GM19238 (cell line): ENCODE measurements at regions not wholly inside any gene's neighbourhood (a gene's known extent, or its start where the extent isn't known, plus 50 kb on each side); places are given as distances from the start of the nearest gene placed in this dataset.

ENCODE experiments used
- DNase-seq: peaks from one replicate; pipeline ENCODE4 v3.0.0; 2011; ENCODE audit warnings: low spot score; ENCODE audit not compliant: insufficient read length

DNA sequence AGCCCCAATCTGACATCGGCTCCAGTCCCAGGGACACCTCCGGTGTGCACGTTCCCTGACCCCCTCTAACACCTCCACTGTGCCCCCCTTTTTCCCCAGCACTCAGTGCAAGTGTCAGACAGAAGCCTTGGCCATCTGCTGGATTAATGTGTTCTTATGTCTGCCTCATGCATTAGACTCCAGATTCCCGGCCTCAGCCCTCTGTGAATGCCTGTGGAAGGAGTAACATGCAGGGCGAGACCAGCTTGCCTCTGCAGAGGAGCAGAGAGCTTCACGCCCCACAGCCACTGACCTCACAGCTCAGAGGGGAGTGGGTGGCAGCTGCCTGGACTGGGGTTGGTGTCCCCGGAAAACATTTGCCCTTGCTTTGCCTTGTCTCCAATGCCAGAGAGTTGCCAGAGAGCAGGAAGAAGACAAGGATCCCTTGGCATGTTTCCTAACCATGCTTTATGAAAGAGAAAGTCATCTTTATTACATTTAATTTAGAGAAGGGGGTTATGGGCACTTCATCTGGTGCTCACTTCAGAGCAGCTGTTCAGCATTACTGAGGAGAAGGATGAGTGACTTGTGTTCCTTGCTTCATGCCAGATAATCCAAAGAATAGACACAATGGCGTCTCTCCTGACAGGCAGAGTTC lies 91.6 kb upstream of the CXCL12 start:
- DNase-seq = no peak

DNA sequence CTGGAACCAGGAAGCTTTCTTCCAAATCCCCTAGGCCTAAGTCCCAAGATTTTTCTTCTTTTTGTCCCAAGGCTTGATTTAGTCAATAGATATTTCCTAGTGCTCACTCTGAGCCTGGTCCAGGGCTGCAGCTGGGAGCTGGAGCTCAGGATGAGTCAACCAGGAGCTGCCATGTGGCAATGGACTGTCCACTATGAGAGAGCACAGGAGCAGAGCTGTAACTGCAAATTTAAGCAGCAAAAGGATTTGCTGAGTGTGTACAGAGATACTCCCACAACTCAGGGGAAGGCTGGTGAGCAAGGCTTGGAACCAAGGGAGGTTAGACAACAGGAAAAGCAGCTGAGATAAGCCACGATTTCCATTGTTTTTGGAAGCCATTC lies 92.1 kb upstream of the CXCL12 start:
- DNase-seq = no peak

- no peak for DNase-seq
Observed at GRCh38 chr10:44478040-44478439, 93.1 kb upstream of the CXCL12 start.

DNA sequence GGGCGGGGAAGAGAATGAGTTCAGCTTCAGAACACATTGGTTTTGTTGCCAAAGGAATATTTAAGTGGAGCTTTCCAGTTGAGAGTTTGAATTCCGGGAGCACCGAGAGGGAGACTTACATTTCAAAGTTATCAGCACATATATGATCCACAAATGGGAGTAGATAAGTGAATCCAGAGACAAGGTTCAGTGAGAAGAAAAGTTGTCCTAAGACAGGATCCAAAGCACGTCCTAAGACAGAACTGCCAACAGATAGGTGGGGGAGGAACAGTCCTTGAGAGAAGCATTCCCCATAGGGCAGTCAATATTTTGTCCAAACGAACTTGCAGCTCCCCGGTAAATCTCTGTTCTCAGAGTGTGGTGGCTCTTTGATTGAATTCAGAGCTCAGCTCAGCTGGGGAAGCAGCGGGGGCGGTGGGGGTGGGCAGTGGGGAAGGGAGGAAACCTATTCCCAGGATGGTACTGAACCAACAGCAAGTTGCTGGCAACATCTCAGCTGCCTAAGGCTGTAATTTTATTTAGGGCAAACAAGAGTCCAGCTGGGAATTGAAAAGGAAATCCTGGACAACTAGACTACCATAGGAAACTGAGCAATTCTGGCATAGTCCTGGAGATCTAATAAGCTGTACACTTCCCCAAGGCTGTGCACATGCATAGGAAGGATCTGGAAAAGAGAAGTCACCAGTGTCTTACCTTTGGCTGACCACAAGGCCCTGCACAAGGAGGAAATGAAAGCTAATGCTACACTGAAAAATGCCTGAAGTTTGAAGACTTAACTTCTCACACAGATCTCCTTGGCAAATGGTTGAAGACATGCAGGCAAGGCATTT lies 94.2 kb upstream of the CXCL12 start:
- DNase-seq = no peak

- DNase-seq = no peak
Observed at GRCh38 chr10:44492678-44493077, 107.8 kb upstream of the CXCL12 start.

- DNase-seq = no peak
Observed at GRCh38 chr10:44498222-44498621, 113.3 kb upstream of the CXCL12 start.

GRCh38 chr10:44500451-44500850 lies 115.6 kb upstream of the CXCL12 start:
- DNase-seq = no peak

- DNase-seq = no peak
Observed at GRCh38 chr10:44506386-44506785, 121.5 kb upstream of the CXCL12 start.

- DNase-seq = no peak
Observed at GRCh38 chr10:44510379-44511115, 125.7 kb upstream of the CXCL12 start.

GRCh38 chr10:44511166-44511565 lies 126.3 kb upstream of the CXCL12 start:
- no peak for DNase-seq

- no peak for DNase-seq
Observed at GRCh38 chr10:44511601-44512000, 126.7 kb upstream of the CXCL12 start.

DNA sequence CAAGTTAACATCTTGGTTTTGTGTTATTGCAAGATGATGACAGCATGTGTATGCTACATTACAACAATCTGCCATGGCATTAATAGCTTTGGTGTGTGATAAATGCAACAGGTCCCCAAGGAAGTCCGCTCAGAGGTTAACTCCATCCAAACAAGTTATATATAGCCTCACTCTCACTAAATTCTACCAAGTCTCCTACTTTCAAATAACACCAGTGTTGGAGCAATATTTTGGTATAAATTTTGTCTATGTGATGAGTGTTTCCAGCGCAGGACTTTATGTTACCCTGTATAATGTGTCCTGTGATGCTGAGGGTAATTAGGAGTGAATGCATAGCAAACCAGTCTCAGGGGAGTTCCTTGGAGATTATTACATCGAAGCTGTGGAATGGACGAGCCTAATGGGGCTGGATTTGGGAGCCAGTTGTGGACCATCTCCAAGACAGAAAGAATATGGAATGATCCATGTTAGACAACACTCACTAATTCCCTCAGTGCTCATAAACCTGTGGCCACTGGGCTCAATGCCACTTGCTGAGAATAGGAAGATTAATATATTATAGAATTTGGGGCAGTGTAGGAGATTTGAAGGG lies 127.6 kb upstream of the CXCL12 start:
- no peak for DNase-seq

DNA sequence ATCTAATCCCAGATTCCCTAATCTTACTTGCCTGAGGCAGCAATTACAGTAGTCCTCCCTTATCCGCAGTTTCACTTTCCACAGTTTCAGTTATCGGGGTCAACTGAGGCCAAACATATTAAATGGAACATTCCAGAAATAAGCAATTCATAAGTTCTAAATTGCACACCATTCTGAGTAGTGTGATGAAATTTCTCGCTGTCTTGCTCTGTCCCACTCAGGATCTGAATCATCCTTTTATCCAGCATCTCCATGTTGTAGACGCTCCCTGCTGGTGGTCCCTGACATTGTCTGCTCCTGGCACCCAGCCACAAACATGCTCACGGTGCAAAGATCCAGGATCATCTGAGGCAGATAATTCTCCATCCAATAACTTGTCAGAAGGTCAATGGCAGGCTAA lies 128.7 kb upstream of the CXCL12 start:
- no peak for DNase-seq

GRCh38 chr10:44516891-44517290 lies 132.0 kb upstream of the CXCL12 start:
- no peak for DNase-seq

DNA sequence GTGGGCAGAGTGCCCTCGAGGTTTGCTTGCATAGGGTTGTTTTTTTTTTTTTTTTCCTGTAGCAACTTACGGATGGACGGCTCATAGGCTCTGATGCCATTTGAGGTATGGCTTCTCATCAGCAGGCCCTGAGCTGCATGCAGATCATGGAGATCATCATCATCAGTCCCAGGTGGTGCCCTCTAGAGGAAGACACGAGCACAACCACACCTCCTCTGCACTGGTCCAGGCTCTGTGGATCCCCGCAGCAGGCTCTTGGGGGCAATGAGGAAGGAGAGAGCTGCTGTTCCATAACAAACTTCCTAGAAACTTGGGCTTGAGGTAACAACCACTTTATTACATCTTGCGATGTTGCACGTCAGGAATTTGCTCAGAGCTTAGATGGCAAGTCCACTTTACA lies 132.7 kb upstream of the CXCL12 start:
- DNase-seq = no peak

- no peak for DNase-seq
Observed at GRCh38 chr10:44519361-44519760, 134.5 kb upstream of the CXCL12 start.

DNA sequence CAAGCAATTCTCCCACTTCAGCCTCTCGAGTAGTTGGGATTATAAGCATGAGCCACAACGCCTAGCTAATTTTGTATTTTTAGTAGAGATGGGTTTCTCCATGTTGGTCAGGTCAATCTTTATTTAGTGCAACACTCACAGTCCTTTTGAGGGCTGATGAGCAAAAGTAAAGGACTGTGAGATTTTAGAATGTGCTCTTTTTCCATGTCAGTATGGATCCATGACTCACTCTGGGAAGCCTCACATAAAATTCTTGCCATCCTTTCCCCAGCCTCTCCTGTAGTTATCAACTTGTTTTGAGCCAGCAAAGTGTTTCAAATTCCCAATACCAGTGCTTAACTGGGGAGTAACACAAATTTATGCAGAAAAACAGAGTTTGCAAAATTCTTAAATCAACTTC lies 135.8 kb upstream of the CXCL12 start:
- DNase-seq = no peak

GRCh38 chr10:44539178-44539577 lies 154.3 kb upstream of the CXCL12 start:
- no peak for DNase-seq

- DNase-seq = no peak
Observed at GRCh38 chr10:44552726-44553125, 167.8 kb upstream of the CXCL12 start.

DNA sequence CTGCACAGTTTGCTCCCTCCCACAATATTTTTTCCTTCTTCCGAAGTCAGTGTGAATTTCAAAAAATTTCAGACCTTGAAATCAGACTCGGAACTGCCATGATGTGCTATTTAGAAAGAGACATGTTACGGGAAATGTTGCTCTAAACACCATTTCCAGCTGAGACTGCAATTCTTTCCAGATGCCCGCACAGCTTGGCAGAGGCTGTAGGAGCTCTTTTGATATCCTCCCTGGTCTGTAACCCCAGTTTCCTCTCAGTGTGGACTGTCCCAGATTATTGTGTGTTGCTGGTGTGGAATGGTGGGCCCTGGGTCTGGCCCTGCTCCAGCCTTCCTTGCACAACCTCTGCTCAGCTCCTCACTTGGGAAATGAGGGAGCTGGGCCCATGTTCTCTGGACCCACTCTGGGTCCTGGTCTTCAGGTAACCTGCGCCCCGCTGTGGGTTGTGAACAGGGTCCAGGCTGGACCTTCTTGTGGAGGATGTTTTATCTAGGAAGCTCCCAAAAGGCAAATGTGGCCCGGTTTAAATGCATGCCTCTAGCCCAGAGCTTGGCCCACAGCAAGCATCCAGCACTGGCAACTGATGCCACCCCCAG lies 172.8 kb upstream of the CXCL12 start:
- no peak for DNase-seq

GRCh38 chr10:44558521-44558920 lies 173.6 kb upstream of the CXCL12 start:
- DNase-seq = no peak

- DNase-seq = no peak
Observed at GRCh38 chr10:44564361-44564760, 179.5 kb upstream of the CXCL12 start.
